Stimulated activated naive CD8-positive, alpha-beta T cell treated with anti-CD3 and anti-CD28 coated beads, Interleukin-15, Interleukin-2, amounts not matched to agents 100 U/mL and 50 U/mL, for 24 hours (primary cell): ENCODE measurements at regions not wholly inside any gene's neighbourhood (a gene's known extent, or its start where the extent isn't known, plus 50 kb on each side); places are given as distances from the start of the nearest gene placed in this dataset.
"Not testable (repeated sequence)": the region's sequence is repeated elsewhere in the genome, so short reads cannot be mapped to it uniquely, and the experiment has no call there.

Experiments used
- ATAC-seq: fragments of 150-1000 bp; cut with Tn5 transposase; one replicate; pipeline ENCODE4 v1.10.0; 2021
- DNase-seq: peaks from one replicate; pipeline ENCODE4 v3.0.0; 2021

DNA sequence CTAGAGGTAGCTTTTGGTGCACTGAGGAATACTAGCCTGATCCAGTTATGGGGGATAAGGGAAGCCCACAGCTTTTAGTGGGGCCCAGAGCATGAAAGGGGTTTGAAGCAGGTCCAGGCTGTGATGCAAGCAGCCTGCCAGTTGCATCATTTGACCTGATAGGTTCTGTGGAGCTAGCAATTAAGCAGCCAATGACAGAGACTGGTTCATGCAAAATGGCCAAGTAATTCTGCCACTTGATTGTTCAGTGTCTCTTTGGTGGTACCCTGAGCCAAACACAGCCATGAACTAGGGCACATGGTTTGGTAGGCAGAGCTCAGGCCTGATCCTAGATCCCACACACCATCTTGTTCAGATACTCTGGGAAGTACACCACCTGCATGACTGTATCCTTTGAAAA, 91.0 kb upstream of the PRR23C start:
- DNase-seq, result no peak
- no peak for ATAC-seq

DNA sequence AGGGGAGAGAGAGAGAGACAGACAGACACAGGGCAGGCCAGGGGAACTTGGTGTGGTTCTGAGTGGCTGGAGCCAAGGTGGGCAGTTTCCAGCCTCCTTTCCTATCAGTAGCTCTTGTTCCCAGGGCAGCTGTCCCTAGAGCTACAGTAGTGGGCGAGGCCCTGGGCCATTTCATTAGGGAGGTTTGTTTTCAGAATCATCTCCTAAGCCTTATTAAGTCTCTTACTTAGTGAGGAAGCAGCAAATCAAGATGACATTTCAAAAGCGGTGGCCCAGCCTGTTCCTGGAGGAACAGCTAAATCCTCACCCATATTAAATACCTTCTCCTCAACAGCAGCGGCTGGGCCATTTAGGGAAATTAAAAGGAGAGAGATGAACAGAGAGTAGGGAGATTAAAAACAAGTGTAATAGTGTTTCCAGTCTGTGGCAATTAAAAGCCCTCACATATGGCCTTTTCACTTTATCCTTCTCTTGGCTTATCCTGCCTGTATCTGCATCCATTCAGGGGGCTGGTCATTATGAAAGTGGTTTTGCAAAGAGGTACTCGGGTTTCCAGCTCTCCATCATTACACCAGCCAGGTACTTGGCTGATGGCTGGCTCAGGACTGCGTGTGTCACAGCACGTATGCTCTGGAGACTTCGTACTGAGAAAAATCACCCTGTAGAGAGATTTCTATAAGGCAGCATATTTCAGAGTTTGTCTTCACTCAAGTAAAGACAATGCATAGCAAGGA, 91.9 kb upstream of the PRR23C start:
- ATAC-seq (no peak), DNase-seq (no peak)

DNA sequence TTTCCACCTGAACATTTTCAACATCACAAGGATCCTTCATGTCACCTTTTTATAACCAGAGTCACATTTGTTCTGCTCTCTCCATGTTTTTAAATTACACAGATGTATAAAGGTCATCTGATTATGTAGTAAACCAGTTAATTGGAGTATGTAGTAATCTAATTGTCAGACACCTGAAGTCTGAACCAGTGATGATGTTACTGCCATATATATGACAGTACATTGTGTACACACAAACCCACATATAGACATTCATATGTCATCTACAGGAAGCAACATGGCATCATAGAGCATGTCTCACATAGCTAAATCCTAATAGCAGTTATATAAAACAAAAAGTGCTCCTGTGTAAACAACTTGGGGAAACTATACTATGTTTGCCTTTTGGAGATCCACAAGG, 95.9 kb upstream of the PRR23C start:
- DNase-seq (no peak), ATAC-seq (no peak)

DNA sequence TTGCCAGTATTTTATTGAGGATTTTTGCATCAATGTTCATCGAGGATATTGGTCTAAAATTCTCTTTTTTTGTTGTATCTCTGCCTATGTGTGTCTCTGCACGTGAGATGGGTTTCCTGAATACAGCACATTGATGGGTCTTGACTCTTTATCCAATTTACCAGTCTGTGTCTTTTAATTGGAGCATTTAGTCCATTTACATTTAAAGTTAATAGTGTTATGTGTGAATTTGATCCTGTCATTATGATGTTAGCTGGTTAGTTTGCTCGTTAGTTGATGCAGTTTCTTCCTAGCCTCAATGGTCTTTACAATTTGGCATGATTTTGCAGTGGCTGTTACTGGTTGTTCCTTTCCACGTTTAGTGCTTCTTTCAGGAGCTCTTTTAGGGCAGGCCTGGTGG, 101.3 kb upstream of the PRR23C start:
- DNase-seq, ATAC-seq: not testable (repeated sequence)

DNA sequence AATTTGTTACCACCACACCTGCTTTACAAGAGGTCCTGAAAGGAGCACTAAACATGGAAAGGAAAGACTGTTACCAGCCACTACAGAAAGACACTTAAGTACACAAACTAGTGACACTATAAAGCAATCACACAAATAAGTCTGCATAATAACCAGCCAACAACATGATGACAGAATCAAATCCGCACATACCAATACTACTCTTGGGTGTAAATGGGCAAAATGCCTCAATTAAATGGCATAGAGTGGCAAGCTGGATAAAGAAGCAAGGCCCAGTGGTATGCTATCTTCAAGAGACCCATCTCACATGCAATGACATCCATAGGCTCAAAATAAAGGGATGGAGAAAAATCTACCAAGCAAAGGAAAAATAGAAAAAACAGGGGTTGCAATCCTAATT, 106.8 kb upstream of the PRR23C start:
- DNase-seq (no peak), ATAC-seq (no peak)

DNA sequence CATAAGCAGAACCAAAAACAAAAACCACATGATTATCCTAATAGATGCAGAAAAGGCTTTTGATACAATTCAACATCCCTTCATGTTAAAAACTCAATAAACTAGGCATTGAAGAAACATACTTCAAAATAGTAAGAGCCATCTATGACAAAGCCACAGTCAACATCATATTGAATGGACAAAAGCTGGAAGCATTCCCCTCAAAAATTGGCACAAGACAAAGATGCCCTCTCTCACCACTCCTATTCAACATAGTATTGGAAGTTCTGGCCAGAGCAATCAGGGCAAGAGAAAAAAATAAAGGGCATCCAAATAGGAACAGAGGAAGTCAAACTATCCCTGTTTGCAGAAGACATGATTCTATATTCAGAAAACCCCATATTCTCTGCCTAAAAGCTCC, 108.7 kb upstream of the PRR23C start:
- DNase-seq, ATAC-seq: not testable (repeated sequence)

DNA sequence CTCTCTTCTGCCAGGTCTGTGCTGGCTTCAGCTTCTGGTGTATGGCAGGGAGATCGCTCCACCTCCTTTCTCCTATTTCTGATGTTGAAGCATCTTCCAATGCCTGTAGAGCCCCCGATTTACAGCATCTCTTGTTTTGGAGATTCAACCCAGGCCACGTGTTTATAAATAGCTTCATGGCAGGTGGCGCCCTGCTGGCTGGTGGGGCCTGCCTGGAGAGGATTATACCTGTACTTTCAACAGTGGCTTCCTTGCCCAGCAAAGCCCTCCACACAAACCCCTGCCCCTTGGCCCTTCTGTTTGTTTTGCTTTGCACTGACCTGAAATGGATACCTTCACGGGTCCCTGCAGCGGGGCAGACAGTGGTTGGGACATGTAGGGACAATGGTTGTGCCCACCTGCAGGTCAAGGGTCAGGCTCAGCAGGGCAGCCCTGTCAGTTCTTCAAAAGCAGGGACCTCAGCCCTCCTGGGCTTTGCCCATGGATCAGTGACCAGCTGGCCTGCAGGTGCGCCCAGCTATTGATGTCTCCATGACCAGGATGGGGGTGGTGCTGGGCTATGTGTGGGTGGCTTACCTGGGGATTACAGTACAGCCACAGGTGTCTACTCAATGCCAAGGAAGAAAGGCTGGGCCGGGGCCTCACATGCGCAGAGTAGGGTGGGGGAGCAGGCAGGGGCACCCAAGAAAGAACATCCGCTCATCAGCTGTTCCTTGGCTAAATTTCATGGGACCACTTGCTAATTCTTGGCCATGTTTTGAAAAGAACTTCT, 112.7 kb upstream of the PRR23C start:
- DNase-seq (no peak), ATAC-seq (no peak)

DNA sequence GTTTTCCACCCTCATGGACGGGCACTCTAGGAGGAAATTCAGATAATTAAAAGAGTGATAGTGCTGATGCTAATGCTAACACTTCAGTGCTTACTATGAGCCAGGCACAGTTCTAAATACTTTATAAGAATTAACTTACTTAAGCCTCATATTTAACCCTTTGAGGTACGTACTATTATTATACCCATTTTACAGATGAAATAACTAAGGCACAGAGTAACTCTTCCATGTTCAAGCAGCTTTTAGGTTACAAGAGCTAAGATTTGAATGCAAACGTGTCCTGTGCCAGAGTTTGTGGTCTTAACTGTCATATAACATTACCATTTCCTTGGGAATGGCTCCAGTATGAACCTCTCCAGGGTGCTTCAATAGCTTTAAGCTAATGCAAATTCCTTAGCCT, 114.7 kb upstream of the PRR23C start:
- no peak for DNase-seq
- no peak for ATAC-seq

DNA sequence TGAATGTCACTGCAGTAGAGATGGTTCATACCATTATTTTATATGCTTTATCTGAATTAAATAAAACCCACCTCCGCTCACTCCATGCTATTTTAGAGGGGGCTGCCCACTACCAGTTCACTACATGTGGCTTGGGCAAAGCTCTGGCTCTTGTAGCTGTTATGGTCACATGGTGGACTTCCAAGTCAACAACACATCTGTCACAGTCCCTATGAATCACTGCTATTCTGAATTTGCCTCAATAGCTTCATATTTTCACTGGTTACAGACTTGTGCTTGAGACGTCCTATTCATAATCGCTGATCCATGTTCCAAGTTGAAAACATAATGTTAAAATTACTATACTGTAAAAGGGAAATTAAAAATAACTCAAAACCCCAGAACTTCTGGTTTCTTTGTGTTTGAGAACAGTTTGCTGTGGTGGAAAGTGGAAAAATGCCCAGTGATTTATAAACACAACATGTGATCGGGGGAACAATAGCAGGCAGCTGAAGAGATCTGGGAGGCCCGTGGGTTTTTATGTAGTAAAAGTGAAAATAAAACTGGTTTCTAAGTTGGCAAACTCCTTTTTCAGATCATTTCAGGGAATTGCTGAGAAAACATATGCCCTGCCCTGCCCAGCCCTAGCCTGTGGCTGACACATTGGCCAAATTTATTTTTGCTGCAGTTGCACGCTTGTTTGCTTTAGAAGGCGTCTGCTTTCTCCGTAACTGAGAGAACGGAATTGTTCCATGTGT, 128.8 kb upstream of the PRR23C start:
- ATAC-seq, result no peak
- no peak for DNase-seq

DNA sequence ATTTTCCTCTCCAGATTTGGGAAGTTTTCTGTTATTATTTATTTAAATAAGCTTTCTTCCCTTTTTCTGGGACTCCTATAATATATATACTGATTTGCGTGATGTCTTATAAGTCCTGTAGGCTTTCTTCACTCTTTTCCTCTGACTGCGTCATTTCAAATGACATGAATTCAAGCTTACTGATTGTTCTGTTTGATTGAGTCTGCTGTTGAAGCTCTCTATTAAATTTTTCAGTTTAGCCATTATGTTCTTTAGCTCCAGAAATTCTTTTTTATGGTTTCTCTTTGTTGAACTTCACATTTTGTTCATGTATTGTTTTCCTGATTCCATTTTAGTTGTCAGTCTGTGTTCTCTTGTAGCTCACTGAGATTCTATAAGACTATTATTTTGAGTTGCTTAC, 135.8 kb upstream of the PRR23C start:
- DNase-seq, result no peak
- ATAC-seq, result no peak

DNA sequence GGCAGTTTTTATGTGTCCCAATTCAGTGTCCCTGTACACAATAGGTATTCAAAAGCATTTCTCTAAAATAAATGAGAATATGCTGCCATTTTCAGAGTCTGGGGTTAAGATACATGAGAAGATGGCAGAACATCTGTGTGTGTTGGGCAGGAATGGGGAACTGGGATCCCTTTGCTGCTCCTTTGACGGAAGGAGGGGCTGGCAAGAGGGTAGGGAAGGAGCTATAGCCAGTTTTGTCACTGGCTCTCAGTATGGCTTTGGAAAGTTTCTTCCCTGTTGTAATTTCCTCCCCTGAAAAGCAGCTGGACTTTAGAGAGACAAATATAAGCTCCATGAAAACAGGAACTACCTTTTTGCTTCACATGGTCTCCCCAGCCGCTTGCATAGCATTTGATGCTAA, 137.5 kb upstream of the PRR23C start:
- ATAC-seq (no peak), DNase-seq (no peak)

DNA sequence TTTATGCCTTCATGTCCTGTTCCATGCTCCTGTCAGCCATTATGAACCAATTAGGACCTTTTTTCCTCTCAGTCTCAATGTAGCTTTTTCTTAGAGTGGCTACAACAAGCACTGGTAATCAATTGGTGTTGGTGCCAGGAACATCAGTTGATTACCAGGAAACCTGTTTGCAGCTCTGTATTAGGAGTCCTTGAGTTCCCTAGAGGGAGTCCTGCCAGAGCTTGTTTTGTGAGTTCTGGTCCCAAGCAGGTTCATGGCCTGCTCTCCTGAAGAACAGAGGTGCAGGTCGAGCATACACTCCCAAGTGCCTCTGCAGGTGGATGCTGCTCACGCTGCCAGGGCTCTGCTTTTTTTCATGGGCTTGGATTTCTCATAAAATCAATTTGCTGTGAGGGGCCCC, 137.9 kb upstream of the PRR23C start:
- no peak for DNase-seq
- no peak for ATAC-seq

DNA sequence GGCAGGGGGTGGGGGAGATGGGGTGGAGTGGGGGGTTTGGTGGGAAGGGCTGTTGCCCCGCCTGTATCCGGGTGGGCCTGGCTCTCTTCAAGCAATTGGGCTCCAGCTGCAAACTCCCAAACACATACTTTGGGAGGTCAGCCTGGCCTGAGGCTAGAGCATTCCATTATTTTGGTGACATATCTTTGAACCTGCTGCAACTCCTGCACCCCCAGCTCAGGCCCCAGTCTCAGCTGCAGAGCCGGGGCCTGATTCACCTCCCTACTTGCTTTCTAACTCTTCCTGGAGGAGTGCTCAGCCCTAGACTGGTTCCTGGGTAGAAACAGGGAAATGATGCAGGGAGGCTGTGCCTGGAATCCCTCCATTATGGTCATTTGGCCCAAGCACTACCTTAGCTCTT, 140.8 kb upstream of the PRR23C start:
- DNase-seq (no peak), ATAC-seq (no peak)

DNA sequence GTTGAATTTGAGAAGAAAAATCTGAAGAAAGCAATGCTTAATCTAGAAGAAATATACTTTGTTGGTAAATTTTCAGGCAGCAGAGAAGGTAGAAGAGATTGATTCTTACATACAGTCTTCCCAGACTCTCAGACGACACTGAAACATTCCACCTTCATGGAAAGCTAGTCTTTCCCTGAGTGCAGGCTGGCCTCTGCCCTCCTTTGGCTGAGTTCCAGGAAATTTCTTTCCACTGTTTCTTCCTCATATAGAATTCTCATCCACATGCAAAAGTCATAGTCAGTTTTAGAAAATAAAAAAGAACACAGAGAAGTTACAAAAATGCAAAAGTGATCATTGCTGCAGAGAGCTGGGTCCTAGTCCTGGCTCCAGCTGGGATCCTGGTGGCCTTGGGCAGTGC, 142.5 kb upstream of the PRR23C start:
- no peak for ATAC-seq
- no peak for DNase-seq

DNA sequence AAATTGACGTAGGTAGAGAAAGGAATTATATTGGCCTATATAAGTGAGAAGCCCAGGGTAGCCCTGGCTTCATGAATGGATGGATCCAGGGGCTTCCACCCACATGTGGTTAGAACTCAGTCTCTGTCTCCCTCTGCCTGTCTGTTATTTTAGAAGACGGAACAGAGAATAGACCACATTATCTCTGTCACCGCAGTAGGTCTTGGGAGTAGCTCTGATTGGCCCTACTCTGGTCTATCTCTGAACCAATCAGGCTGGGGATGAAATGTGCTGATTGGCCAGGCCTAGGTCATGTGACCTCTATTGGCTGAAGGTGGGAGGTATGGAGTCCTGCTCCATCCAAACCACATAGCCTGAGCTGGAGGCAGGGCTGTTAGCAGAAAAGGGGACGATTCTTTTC, 143.0 kb upstream of the PRR23C start:
- no peak for ATAC-seq
- no peak for DNase-seq

DNA sequence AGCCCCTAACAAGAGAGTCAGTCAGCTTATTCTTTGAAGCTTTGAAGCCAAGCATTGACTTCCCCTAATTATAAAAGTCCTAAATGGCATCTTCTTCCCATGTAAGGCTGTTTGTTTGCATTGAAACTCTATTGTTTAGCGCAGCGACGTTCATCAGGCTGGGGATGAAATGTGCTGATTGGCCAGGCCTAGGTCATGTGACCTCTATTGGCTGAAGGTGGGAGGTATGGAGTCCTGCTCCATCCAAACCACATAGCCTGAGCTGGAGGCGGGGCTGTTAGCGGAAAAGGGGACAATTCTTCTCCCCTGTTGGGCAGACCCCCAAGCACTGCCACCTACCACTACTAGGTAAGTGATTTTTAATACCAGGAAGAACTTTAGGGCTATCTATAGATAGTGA, 145.3 kb upstream of the PRR23C start:
- DNase-seq, result no peak
- no peak for ATAC-seq

DNA sequence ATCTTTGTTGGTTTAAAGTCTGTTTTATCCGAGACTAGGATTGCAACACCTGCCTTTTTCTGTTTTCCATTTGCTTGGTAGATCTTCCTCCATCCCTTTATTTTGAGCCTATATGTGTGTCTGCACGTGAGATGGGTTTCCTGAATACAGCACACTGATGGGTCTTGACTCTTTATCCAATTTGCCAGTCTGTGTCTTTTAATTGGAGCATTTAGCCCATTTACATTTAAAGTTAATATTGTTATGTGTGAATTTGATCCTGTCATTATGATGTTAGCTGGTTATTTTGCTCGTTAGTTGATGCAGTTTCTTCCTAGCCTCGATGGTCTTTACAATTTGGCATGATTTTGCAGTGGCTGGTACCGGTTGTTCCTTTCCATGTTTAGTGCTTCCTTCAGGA, 149.4 kb upstream of the MRPS22 start:
- ATAC-seq, DNase-seq: not testable (repeated sequence)

DNA sequence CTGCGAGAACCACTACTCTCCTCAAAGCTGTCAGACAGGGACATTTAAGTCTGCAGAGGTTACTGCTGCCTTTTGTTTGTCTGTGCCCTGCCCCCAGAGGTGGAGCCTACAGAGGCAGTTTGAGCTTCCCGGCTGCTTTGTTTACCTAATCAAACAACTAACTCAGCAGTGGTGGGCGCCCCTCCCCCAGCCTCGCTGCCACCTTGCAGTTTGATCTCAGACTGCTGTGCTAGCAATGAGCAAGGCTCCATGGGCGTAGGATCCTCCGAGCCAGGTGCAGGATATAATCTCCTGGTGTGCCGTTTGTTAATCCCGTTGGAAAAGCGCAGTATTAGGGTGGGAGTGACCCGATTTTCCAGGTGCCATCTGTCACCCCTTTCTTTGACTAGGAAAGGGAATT, 147.7 kb upstream of the MRPS22 start:
- ATAC-seq, result not testable (repeated sequence)

DNA sequence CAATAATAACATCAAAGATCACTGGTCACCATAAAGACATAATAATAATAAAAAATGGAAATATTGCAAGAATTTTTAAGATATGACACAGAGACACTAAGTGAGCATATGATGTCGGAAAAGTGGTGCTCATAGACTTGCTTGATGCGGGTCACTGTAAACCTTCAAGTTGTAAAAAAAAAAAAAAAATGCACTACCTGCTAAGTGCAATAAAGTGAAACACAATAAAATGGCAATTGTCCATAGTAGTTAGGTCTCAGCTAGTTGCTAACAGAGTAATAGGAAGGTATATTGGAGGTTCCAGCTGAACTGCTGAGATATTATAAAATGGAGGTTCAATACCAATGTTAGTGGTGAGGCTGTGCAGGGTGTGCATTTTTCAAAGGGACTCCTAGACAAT, 146.6 kb upstream of the MRPS22 start:
- no peak for ATAC-seq
- DNase-seq, result no peak

More for the DNA sequence above, 147.7 kb upstream of the MRPS22 start:
- not testable (repeated sequence) for DNase-seq

DNA sequence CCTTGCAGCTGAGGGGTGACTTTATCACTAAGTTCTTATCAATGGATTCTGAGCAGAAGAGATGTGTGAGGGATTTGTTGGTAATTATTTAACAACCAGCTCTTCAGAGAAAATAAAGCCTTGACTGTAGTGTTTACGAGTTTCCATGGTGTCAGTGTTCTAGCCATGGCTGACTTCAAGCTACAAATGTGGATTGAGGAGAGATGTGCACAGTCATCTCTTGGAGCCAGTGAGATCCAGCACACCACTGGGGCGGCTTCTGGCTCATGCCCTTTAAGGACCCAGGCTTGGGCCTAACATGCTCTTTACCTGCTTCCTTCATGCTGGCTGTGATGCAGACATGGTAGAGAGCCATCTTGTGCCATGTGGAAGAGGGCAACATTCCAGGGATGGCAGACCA, 145.6 kb upstream of the MRPS22 start:
- ATAC-seq (no peak), DNase-seq (no peak)

DNA sequence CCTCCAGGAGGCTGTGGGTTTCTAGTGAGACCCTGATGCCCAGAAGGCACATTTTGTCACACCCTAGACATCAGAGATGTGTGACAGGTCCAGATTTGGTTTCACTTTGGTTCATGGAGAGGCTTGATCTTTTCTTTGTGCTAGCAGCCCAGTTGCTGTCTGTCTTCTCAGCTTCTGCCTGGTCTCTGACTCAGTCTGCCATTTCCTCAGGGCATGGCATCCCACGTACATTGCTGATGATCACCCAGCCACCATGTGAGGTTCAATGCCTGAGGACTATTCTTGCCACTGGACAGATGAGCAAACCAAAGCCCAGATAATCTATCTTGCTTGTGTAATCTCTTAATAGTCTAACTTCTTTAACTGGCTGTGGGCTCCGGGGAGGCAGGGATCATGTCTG, 144.9 kb upstream of the MRPS22 start:
- ATAC-seq (no peak), DNase-seq (no peak)

DNA sequence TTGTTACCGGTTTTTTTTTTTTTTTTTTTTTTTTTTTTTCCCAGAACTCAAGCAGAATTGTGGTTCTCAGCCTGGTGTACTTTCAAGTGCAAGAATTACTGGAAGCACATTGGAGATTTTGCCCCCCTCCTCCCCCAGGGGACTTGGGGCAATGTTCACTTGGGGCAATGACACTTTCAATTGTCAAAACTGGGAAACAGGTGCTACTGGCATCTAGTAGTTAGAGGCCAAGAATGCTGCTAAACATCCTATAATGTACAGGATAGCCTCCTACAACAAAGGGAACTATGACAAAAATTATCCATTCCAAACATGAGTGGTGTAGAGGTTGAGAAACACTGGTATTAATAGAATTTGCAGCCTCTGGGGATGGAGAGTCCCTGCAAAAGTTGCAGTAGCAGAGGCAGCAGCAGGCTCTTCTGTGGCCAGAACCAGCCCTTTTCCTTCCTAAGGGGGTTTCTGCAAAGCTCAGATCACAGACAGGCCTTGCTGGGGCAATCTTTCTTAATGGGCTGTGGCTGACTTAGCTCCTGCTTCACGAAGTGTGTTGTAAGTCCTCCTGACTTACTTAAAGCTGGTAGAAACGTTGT, 144.3 kb upstream of the MRPS22 start:
- no peak for ATAC-seq
- DNase-seq, result no peak
